Astrocyte (in vitro differentiated cells and primary cell): ENCODE measurements at regions not wholly inside any gene's neighbourhood (a gene's known extent, or its start where the extent isn't known, plus 50 kb on each side); places are given as distances from the start of the nearest gene placed in this dataset.

Experiments
- DNase-seq: peaks from one replicate; pipeline ENCODE4 v3.0.0-alpha.2; 2010; ENCODE audit warnings: low read depth
- FAIRE-seq: peaks from 2 replicates; lab custom pipeline; 2011; peaks lifted over from hg19 to GRCh38; lab: Jason Lieb, UNC
- H2AFZ ChIP-seq: 2 replicates; pipeline ENCODE4 v1.6.0; 2012; ENCODE audit warnings: low read depth, low read length, inconsistent platforms
- H3K27ac ChIP-seq: 2 replicates; pipeline ENCODE4 v1.5.1; 2011; ENCODE audit warnings: low read depth, low read length, inconsistent platforms
- H3K27me3 ChIP-seq: 2 replicates; pipeline ENCODE4 v1.6.0; 2011; ENCODE audit warnings: low read length, inconsistent platforms; ENCODE audit not compliant: insufficient read depth
- H3K36me3 ChIP-seq: 2 replicates; pipeline ENCODE4 v1.5.1; 2011; ENCODE audit warnings: low read length, inconsistent platforms; ENCODE audit not compliant: insufficient read depth
- H3K4me1 ChIP-seq: 2 replicates; pipeline ENCODE4 v1.5.1; 2011; ENCODE audit warnings: low read length, inconsistent platforms; ENCODE audit not compliant: insufficient read depth
- H3K4me2 ChIP-seq: 2 replicates; pipeline ENCODE4 v1.6.0; 2012; ENCODE audit warnings: low read length, inconsistent platforms
- H3K4me3 ChIP-seq: 2 replicates; pipeline ENCODE4 v1.5.1; 2011; ENCODE audit warnings: low read depth, mild to moderate bottlenecking, low read length, inconsistent platforms; ENCODE audit not compliant: insufficient read depth
- H3K79me2 ChIP-seq: 2 replicates; pipeline ENCODE4 v1.6.0; 2012; ENCODE audit warnings: mild to moderate bottlenecking, low read length, inconsistent platforms; ENCODE audit not compliant: insufficient read depth
- H3K9ac ChIP-seq: 2 replicates; pipeline ENCODE4 v1.6.0; 2012; ENCODE audit warnings: mild to moderate bottlenecking, low read length, inconsistent platforms
- H3K9me3 ChIP-seq: 2 replicates; pipeline ENCODE4 v1.5.1; 2012; ENCODE audit warnings: low read depth, mild to moderate bottlenecking, low read length, inconsistent platforms; ENCODE audit not compliant: insufficient read depth
- H4K20me1 ChIP-seq: 2 replicates; pipeline ENCODE4 v1.6.0; 2012; ENCODE audit warnings: low read length, inconsistent platforms; ENCODE audit not compliant: insufficient read depth
- H3K27ac Mint-ChIP-seq: one replicate; pipeline ENCODE4 v1.8.0; 2021; ENCODE audit warnings: mild to moderate bottlenecking, mixed read lengths; ENCODE audit not compliant: unreplicated experiment
- H3K27me3 Mint-ChIP-seq: one replicate; pipeline ENCODE4 v1.8.0; 2021; ENCODE audit warnings: low read depth, mixed read lengths; ENCODE audit not compliant: unreplicated experiment
- H3K36me3 Mint-ChIP-seq: one replicate; pipeline ENCODE4 v1.8.0; 2021; ENCODE audit warnings: low read depth, mixed read lengths; ENCODE audit not compliant: unreplicated experiment
- H3K4me1 Mint-ChIP-seq: one replicate; pipeline ENCODE4 v1.8.0; 2021; ENCODE audit warnings: low read depth, mixed read lengths; ENCODE audit not compliant: unreplicated experiment
- H3K4me3 Mint-ChIP-seq: one replicate; pipeline ENCODE4 v1.8.0; 2021; ENCODE audit warnings: mild to moderate bottlenecking, moderate library complexity, mixed read lengths; ENCODE audit not compliant: unreplicated experiment
- H3K9me3 Mint-ChIP-seq: one replicate; pipeline ENCODE4 v1.8.0; 2021; ENCODE audit warnings: mild to moderate bottlenecking, mixed read lengths; ENCODE audit not compliant: unreplicated experiment
- CTCF ChIP-seq: IDR thresholded peaks from 2 replicates; pipeline ENCODE4 v1.5.1; 2011; ENCODE audit warnings: low read depth, mild to moderate bottlenecking, inconsistent platforms, low read length, moderate library complexity; ENCODE audit not compliant: insufficient read depth
- EZH2 ChIP-seq: IDR thresholded peaks from 2 replicates; pipeline ENCODE4 v1.6.1; 2012; ENCODE audit warnings: mild to moderate bottlenecking, low read length, inconsistent platforms; ENCODE audit not compliant: insufficient read depth

GRCh38 chr2:107278672-107279071 lies 392.7 kb upstream of the ST6GAL2 start:
- Histone ChIP-seq H4K20me1 (no peaks in the 10 kb centered on the region), H3K9ac (no peak overlapping the region), H2AFZ (no peak overlapping the region), H3K4me2 (no peak overlapping the region), H3K36me3 (no peaks in the 10 kb centered on the region), H3K27me3 (no peaks in the 10 kb centered on the region), H3K4me1 (no peaks in the 10 kb centered on the region), H3K9me3 (no peaks in the 10 kb centered on the region), H3K79me2 (no peaks in the 10 kb centered on the region), H3K4me3 (no peak overlapping the region), H3K27ac (no peak overlapping the region)
- FAIRE-seq (no peak), DNase-seq (no peak)
- Mint-ChIP-seq H3K4me1 (peaks cover 16% of the 10 kb centered on the region), H3K27me3 (peaks cover 5% of the 10 kb centered on the region), H3K36me3 (no peaks in the 10 kb centered on the region), H3K27ac (no peak overlapping the region), H3K9me3 (no peaks in the 10 kb centered on the region), H3K4me3 (no peak overlapping the region)
- no peak for TF ChIP-seq CTCF
- TF ChIP-seq EZH2: no peak

- FAIRE-seq: no peak
- no peaks in the 10 kb centered on the region for H3K36me3 Mint-ChIP-seq
Measured at GRCh38 chr2:107281637-107282036, 395.7 kb upstream of the ST6GAL2 start.

GRCh38 chr2:107282135-107282534 lies 396.2 kb upstream of the ST6GAL2 start:
- H4K20me1 ChIP-seq: no peaks in the 10 kb centered on the region
- DNase-seq: no peak
- H3K4me1 ChIP-seq: no peaks in the 10 kb centered on the region
- no peaks in the 10 kb centered on the region for H3K36me3 ChIP-seq
- no peak overlapping the region for H2AFZ ChIP-seq
- no peak overlapping the region for H3K27ac ChIP-seq
- Mint-ChIP-seq H3K4me1 (peaks cover 2% of the 10 kb centered on the region), H3K36me3 (no peaks in the 10 kb centered on the region), H3K27ac (no peak overlapping the region), H3K4me3 (no peak overlapping the region), H3K9me3 (no peaks in the 10 kb centered on the region), H3K27me3 (peaks cover 5% of the 10 kb centered on the region)
- TF ChIP-seq CTCF (no peak), EZH2 (no peak)
- no peak overlapping the region for H3K4me3 ChIP-seq
- no peak for FAIRE-seq
- no peaks in the 10 kb centered on the region for H3K27me3 ChIP-seq
- H3K4me2 ChIP-seq: no peak overlapping the region
- no peaks in the 10 kb centered on the region for H3K9me3 ChIP-seq
- no peaks in the 10 kb centered on the region for H3K79me2 ChIP-seq
- no peak overlapping the region for H3K9ac ChIP-seq

More at GRCh38 chr2:107281637-107282036, 395.7 kb upstream of the ST6GAL2 start:
- no peak for TF ChIP-seq EZH2
- Histone ChIP-seq H3K27me3 (no peaks in the 10 kb centered on the region), H3K27ac (no peak overlapping the region), H3K4me2 (no peak overlapping the region), H4K20me1 (no peaks in the 10 kb centered on the region), H3K79me2 (no peaks in the 10 kb centered on the region), H3K9ac (no peak overlapping the region), H3K9me3 (no peaks in the 10 kb centered on the region), H3K4me1 (no peaks in the 10 kb centered on the region), H3K36me3 (no peaks in the 10 kb centered on the region), H2AFZ (no peak overlapping the region), H3K4me3 (no peak overlapping the region)
- H3K27me3 Mint-ChIP-seq: peaks cover 5% of the 10 kb centered on the region
- no peak overlapping the region for H3K4me3 Mint-ChIP-seq
- no peaks in the 10 kb centered on the region for H3K9me3 Mint-ChIP-seq
- no peak overlapping the region for H3K27ac Mint-ChIP-seq
- H3K4me1 Mint-ChIP-seq: peaks cover 6% of the 10 kb centered on the region
- no peak for DNase-seq
